Esophagus muscularis mucosa (tissue), 4 donors: ENCODE measurements at regions not wholly inside any gene's neighbourhood (a gene's known extent, or its start where the extent isn't known, plus 50 kb on each side); places are given as distances from the start of the nearest gene placed in this dataset.

Experiments used
- DNase-seq: peaks from one replicate; pipeline ENCODE4 v3.0.0-alpha.2; 2017; ENCODE audit errors: extremely low spot score
- H3K27ac ChIP-seq, 4 donors: fragments of 200-600 bp; sonication (generic); replicated peaks in 1 of 4; 1 replicate in 3 of 4; 2 replicates in 1 of 4; pipeline ENCODE4 v1.5.1; 2016 to 2019; ENCODE audit warnings: mild to moderate bottlenecking in 1 of 4
- H3K27me3 ChIP-seq, 4 donors: fragments of 200-600 bp; sonication (generic); one replicate each; pipeline versions ENCODE4 v1.5.1 to v1.6.0; 2016 to 2019
- H3K36me3 ChIP-seq, 4 donors: fragments of 200-600 bp; sonication (generic); one replicate each; pipeline ENCODE4 v1.5.1; 2016 to 2019
- H3K4me1 ChIP-seq, 4 donors: fragments of 200-600 bp; sonication (generic); one replicate each; pipeline ENCODE4 v1.5.1; 2016 to 2019
- H3K4me3 ChIP-seq, 4 donors: fragments of 200-600 bp; sonication (generic); 1 replicate in 2 of 4; 2 replicates in 2 of 4; pipeline ENCODE4 v1.5.1; 2016 to 2019; ENCODE audit warnings: mild to moderate bottlenecking in 4 of 4, moderate library complexity in 1 of 4
- H3K9me3 ChIP-seq, 4 donors: fragments of 200-600 bp; sonication (generic); 1 replicate in 3 of 4; 2 replicates in 1 of 4; pipeline ENCODE4 v1.5.1; 2016 to 2019
- EP300 ChIP-seq: sonication (generic); formaldehyde crosslinking; IDR thresholded peaks from one replicate; pipeline ENCODE4 v1.6.1; 2017; ENCODE audit warnings: antibody characterized with exemption
- POLR2A ChIP-seq: fragments of 450-650 bp; IDR thresholded peaks from one replicate; pipeline ENCODE4 v1.6.1; 2017; ENCODE audit warnings: antibody characterized with exemption, moderate library complexity, mild to moderate bottlenecking, low read depth
- POLR2AphosphoS5 ChIP-seq, 2 donors: sonication (generic); formaldehyde crosslinking; IDR thresholded peaks; one replicate each; pipeline ENCODE4 v1.6.1; 2017; ENCODE audit warnings: antibody characterized with exemption in 2 of 2
- WGBS: methylation state at CpG from one replicate; pipeline ENCODE4 v1.1.5; 2018; 5-methylcytosine and 5-hydroxymethylcytosine counted together
- intact Hi-C: fragments of 100-400 bp; cut with DNase I; formaldehyde crosslinking; loops from one replicate; pipeline ENCODE4 v1.15.1; 2023
- TF ChIP-seq, protein P1 (sequence below), 3 experiments: fragments of 200-600 bp in 2 of 3; fragments of 450-650 bp in 1 of 3; sonication (generic) in 2 of 3; IDR thresholded peaks; one replicate each; pipeline ENCODE4 v1.5.1; 2017 to 2019; ENCODE audit warnings: antibody characterized with exemption in 3 of 3, mild to moderate bottlenecking in 2 of 3, moderate library complexity in 1 of 3

DNA sequence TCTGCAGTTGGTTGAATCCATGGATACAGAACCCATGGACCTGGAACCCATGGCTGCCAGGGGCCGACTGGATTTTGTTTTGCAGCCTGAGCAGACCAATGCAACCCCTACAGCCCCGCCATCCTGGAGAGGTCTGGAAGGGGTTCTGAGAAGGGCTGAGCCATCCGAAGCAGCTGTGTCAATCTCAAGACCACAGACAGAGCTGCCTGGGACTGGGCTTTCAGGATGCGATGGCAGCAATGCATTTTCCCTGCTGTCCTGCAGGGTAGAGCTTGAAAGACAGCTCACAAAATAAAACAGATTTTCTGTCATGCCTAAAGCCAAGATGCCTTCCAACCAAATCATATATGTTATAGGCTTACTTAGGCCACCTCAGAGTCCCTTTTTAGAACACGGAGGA is 125.8 kb upstream of the NXT1 start:
- H3K9me3 ChIP-seq = peaks cover 0 to 22% (median 20%) of the 10 kb centered on the region in 4 donors
- WGBS = 94% methylated on average over 3 of the region's 5 CpGs
- DNase-seq = peak; percentile 70
- no peaks in the 10 kb centered on the region for H3K36me3 ChIP-seq
- peaks cover 3 to 17% (median 14%) of the 10 kb centered on the region in 4 donors for H3K4me1 ChIP-seq
- intact Hi-C loops = no loop called here
- H3K4me3 ChIP-seq = no peak overlapping the region
- TF ChIP-seq EP300 (no peak), POLR2AphosphoS5 (IDR thresholded peaks at IDR 0.05) (no peak), POLR2A (no peak)
- TF ChIP-seq, protein P1, sequence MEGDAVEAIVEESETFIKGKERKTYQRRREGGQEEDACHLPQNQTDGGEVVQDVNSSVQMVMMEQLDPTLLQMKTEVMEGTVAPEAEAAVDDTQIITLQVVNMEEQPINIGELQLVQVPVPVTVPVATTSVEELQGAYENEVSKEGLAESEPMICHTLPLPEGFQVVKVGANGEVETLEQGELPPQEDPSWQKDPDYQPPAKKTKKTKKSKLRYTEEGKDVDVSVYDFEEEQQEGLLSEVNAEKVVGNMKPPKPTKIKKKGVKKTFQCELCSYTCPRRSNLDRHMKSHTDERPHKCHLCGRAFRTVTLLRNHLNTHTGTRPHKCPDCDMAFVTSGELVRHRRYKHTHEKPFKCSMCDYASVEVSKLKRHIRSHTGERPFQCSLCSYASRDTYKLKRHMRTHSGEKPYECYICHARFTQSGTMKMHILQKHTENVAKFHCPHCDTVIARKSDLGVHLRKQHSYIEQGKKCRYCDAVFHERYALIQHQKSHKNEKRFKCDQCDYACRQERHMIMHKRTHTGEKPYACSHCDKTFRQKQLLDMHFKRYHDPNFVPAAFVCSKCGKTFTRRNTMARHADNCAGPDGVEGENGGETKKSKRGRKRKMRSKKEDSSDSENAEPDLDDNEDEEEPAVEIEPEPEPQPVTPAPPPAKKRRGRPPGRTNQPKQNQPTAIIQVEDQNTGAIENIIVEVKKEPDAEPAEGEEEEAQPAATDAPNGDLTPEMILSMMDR (IDR thresholded peaks at IDR 0.05) = no peak
- H3K27me3 ChIP-seq = no peaks in the 10 kb centered on the region
- H3K27ac ChIP-seq = peak overlapping the region in 1 of 4 donors; percentile 7

DNA sequence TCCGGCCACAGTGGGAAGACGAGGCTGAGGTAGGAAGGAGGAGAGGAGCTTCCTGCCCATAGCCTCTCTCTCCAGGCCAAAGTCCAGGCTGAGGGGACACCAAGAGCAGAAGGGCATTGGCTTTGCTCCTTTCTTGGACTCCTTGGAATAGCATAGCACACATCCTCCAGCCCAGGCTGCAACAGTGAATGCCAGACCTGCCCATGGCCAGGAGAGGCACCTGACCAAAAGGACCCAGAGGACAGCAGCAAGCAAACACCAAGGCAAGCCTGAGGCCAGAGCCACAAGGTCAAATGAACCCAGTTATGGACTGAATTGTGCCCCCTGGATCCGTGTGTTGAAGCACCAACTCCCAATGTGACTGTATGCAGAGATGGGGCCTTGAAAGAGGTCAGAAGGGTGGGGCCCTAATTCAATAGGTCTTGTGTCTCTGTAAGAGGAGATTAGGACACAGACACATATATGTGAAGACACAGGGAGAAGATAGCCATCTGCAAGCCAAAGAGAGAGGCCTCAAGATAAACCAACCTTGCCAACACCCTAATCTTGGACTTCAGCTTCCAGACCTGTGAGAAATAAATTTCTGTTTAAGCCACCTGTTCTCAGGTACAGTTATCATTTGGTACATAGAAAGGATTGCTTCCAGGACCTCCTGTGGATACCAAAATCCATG is 126.5 kb upstream of the NXT1 start:
- 77% methylated on average over 3 of the region's 3 CpGs for WGBS
- intact Hi-C loops = no loop called here
- TF ChIP-seq POLR2AphosphoS5 (IDR thresholded peaks at IDR 0.05) (no peak), EP300 (no peak), POLR2A (no peak)
- TF ChIP-seq, protein P1 (IDR thresholded peaks at IDR 0.05) = no peak

DNA sequence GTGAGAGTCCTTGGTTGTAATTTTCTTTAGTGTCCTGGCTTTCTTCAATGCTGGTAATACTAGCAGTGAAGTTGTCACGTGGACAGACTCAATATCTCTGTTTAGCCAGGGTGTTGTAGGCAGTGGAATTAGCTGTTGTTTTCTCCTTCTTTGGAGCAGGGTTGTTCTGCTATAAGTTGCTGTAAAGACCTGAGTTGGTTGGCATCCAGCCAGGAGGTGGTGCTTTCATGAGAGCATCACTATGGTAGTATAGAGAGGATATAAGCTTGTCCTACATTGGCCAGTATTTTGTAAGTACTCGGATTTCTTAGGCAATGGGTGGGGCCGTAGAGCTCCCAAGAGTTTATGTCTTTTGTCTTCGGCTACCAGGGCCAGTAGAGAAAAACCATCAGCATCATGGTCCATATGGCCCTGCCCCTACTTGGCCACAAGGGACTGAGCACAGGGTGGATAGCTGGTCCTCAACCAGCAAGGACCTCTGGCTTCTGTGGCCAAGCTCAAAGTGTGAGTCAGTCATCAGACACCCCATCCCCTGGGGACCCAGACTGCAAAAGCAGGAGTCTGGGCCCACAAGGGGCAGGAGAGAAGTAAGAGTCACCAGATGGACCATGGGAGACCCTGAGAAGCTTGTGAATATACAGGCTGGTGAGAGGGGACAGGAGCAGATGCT is 127.9 kb upstream of the NXT1 start:
- Histone ChIP-seq H3K27me3 (no peaks in the 10 kb centered on the region), H3K4me3 (no peak overlapping the region), H3K27ac (no peak overlapping the region), H3K36me3 (no peaks in the 10 kb centered on the region), H3K9me3 (peaks cover 0 to 26% (median 22%) of the 10 kb centered on the region in 4 donors), H3K4me1 (peaks cover 0 to 3% (median 0%) of the 10 kb centered on the region in 4 donors)
- intact Hi-C loops = no loop called here
- DNase-seq = peak; percentile 78
- 84% methylated on average over 4 of the region's 4 CpGs for WGBS
- TF ChIP-seq, protein P1 (IDR thresholded peaks at IDR 0.05) = no peak
- no peak for TF ChIP-seq POLR2AphosphoS5 (IDR thresholded peaks at IDR 0.05)
- no peak for TF ChIP-seq EP300
- no peak for TF ChIP-seq POLR2A

More for the DNA sequence above, 126.5 kb upstream of the NXT1 start:
- DNase-seq = peak; percentile 55
- H3K4me3 ChIP-seq = no peak overlapping the region
- peaks cover 3 to 12% (median 9%) of the 10 kb centered on the region in 4 donors for H3K4me1 ChIP-seq
- H3K27me3 ChIP-seq = no peaks in the 10 kb centered on the region
- no peaks in the 10 kb centered on the region for H3K36me3 ChIP-seq
- H3K9me3 ChIP-seq = peaks cover 0 to 22% (median 20%) of the 10 kb centered on the region in 4 donors
- H3K27ac ChIP-seq = no peak overlapping the region

DNA sequence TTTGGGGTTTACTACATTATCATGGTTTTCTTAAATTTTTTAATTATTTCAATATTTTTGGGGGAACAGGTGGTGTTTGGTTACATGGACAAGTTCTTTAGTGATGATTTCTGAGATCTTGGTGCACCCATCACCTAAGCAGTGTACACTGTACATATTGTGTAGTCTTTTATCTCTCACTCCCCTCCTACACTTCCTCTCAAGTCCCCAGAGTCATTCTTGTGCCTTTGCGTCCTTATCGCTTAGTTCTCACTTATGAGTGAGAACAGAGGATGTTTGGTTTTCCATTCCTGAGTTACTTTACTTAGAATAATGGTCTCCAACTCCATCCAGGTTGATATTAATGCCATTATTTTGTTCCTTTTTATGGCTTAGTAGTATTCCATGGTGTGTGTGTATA is 130.9 kb upstream of the CD93 start:
- TF ChIP-seq EP300 (no peak), POLR2AphosphoS5 (IDR thresholded peaks at IDR 0.05) (no peak), POLR2A (no peak)
- TF ChIP-seq, protein P1 (IDR thresholded peaks at IDR 0.05) = no peak
- WGBS = 77% methylated on average over 2 of the region's 2 CpGs
- H3K27me3 ChIP-seq = no peaks in the 10 kb centered on the region
- H3K4me3 ChIP-seq = no peak overlapping the region
- H3K27ac ChIP-seq = no peak overlapping the region
- no peaks in the 10 kb centered on the region for H3K36me3 ChIP-seq
- intact Hi-C loops = no loop called here
- H3K9me3 ChIP-seq = peaks cover 0 to 19% (median 16%) of the 10 kb centered on the region in 4 donors
- DNase-seq = peak; percentile 24
- H3K4me1 ChIP-seq = no peaks in the 10 kb centered on the region
